GM19025 (cell line): ENCODE measurements at regions not wholly inside any gene's neighbourhood (a gene's known extent, or its start where the extent isn't known, plus 50 kb on each side); places are given as distances from the start of the nearest gene placed in this dataset.

Experiments
- ATAC-seq: cut with Tn5 transposase; IDR thresholded peaks from one replicate; pipeline ENCODE4 v1.9.1; 2021; ENCODE audit warnings: mild to moderate bottlenecking, low read depth, moderate library complexity; ENCODE audit not compliant: unreplicated experiment

- ATAC-seq, result no peak
Observed at GRCh38 chr2:221189431-221190067, 382.6 kb downstream of the EPHA4 start.

- ATAC-seq, result no peak
Observed at GRCh38 chr2:221195829-221196228, 376.3 kb downstream of the EPHA4 start.

GRCh38 chr2:221197225-221197856 is 374.8 kb downstream of the EPHA4 start:
- no peak for ATAC-seq

- ATAC-seq, result no peak
Observed at GRCh38 chr2:221198309-221198708, 373.8 kb downstream of the EPHA4 start.

GRCh38 chr2:221200184-221200839 is 371.8 kb downstream of the EPHA4 start:
- no peak for ATAC-seq

GRCh38 chr2:221202431-221202830 is 369.7 kb downstream of the EPHA4 start:
- ATAC-seq, result no peak

GRCh38 chr2:221203125-221203524 is 369.0 kb downstream of the EPHA4 start:
- peak; percentile 77 for ATAC-seq

- ATAC-seq, result no peak
Observed at GRCh38 chr2:221203856-221204255, 368.2 kb downstream of the EPHA4 start.

GRCh38 chr2:221204699-221205098 is 367.4 kb downstream of the EPHA4 start:
- no peak for ATAC-seq

GRCh38 chr2:221205103-221205673 is 366.9 kb downstream of the EPHA4 start:
- ATAC-seq, result no peak

GRCh38 chr2:221210686-221211085 is 361.4 kb downstream of the EPHA4 start:
- ATAC-seq, result no peak

- ATAC-seq, result no peak
Observed at GRCh38 chr2:221211653-221212052, 360.5 kb downstream of the EPHA4 start.

GRCh38 chr2:221212105-221212504 is 360.0 kb downstream of the EPHA4 start:
- ATAC-seq, result no peak

GRCh38 chr2:221215487-221215886 is 356.6 kb downstream of the EPHA4 start:
- ATAC-seq, result no peak

GRCh38 chr2:221216636-221217035 is 355.5 kb downstream of the EPHA4 start:
- ATAC-seq, result no peak

GRCh38 chr2:221225752-221226151 is 346.4 kb downstream of the EPHA4 start:
- no peak for ATAC-seq

- no peak for ATAC-seq
Observed at GRCh38 chr2:221228214-221228769, 343.8 kb downstream of the EPHA4 start.

GRCh38 chr2:221229099-221229498 is 343.0 kb downstream of the EPHA4 start:
- ATAC-seq, result no peak

- no peak for ATAC-seq
Observed at GRCh38 chr2:221231511-221231910, 340.6 kb downstream of the EPHA4 start.

GRCh38 chr2:221235941-221236340 is 336.2 kb downstream of the EPHA4 start:
- ATAC-seq, result no peak

GRCh38 chr2:221241072-221241471 is 331.0 kb downstream of the EPHA4 start:
- no peak for ATAC-seq
